ENCODE measurements at regions not wholly inside any gene's neighbourhood (a gene's known extent, or its start where the extent isn't known, plus 50 kb on each side); places are given as distances from the start of the nearest gene placed in this dataset.
"Not testable (repeated sequence)": the region's sequence is repeated elsewhere in the genome, so short reads cannot be mapped to it uniquely, and the experiment has no call there.

DNA sequence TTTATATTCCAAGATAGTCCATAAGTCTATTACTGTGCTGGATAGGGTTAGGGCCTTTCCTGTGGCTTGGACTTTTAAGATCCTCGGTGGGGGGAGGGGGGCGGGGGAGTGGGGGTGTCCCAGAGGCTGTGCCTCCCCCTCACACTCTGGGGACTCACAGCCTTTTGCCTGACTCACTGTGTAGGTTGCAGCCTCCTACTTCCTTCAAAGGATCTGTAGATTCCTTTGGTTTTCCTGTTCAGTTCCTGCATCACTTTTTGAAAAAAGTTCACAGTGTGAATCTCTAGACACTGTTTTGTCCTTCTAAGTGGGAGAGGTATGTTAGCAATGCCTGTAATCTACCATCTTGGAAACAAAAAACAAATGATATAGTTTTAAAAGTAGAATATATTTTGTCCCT lies 999.9 kb downstream of the GLUD2 start:
- no peak for DNase-seq

DNA sequence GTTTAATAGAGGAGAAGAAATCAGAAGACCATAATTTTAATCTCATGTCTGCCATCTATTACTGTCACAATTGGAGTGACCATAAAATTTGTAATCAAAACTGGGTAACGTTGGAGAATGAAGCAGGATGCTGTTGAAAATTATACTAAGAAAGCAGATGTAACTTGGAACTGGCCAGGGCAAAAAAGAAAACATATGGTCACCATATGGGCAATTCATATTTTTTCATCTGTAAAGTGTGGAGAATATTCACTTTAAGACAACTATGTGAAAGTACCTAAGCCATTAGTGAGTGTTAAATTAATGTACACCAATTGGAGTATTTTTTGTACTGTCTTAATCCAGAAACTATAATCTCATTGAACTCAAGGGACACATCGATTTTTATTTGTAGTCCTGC lies 1008.0 kb downstream of the GLUD2 start:
- no peak for DNase-seq

DNA sequence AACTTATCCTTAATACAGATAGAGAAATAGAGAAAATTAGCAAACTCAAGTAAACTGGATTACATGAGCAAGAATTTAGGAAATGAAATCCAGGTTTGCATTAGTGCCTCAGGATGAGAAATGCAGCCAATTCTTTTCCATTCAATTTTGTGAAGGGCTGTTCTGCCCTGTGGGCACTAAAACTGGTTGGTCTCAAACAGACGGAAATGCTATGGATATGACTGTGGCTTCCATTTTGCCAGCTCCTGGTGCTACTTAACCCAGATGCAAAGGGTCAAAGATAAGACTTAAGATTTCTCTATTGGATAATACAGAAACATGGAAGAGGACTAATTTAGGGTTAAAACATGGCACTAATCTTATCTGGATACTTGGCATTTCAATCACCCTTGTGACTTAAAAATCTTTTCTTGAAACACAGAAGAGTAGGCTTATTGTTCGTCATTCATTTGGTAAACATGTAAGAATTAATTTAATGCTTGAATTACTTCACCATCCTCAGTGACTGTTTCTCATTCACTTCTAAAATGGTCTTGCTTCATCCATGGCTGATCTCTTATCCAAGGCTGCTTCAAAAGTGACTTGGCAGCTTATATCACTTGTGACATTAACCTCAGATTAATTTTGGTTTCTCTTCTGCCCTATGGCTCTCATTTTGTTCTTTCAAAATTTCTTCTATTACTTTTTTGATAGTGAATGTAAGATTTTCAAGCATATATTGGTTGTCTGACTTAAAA lies 1008.7 kb downstream of the GLUD2 start:
- no peak for DNase-seq

DNA sequence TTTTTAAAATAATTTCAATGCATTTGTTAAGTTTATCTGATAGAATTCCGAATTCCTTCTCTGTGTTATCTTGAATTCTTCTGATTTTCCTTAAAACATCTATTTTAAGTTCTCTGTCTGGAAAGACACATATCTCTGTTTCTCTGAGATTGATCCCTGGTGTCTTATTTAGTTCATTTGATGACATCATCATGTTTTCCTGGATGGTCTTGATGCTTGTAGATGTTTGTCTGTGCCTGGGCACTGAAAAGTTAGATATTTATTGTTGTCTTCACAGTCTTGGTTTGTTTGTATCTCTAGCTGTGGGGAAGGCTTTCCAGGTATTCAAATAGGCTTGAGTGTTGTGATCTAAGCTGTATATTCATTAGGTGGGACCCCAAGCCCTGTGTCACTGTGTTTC lies 1028.8 kb downstream of the GLUD2 start:
- DNase-seq: no peak

DNA sequence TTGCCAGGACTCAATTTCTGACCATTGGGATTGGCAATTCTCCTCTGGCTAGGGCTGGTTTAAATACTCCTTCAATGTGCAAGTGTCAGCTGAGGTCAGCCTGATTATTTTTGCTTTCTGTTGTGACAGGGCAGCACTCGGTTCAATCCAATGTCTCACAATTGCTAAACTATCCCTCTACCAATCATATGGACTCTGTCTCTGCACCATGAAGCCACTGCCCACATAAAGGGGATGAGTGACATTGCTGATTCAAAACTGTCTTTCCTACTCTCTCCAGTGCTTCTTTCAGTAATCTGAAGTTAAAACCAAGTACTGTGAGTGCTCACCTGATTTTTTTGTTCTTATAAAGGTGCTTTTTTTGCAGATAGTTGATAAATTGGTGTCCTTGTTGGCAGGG lies 1030.7 kb downstream of the GLUD2 start:
- no peak for DNase-seq

DNA sequence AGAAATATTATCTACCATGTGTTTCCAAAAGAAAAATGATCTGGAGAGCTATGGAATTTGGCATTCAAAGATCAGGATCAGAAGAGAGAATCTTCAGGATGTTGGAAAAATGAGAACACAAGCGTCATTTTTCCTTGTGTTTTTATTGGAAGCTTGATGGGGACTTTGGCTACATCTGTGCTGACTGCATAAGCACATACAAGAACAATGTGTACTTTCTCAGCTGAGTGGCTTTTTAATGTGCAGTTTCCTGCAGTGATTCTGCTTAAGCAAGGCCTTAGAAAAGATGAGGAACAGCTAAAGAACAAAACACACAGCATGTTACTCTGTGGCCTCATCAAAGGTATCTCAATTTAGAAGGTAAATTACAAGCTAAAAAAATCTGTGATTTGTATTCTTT lies 1039.9 kb downstream of the GLUD2 start:
- DNase-seq: peak; percentile 4

DNA sequence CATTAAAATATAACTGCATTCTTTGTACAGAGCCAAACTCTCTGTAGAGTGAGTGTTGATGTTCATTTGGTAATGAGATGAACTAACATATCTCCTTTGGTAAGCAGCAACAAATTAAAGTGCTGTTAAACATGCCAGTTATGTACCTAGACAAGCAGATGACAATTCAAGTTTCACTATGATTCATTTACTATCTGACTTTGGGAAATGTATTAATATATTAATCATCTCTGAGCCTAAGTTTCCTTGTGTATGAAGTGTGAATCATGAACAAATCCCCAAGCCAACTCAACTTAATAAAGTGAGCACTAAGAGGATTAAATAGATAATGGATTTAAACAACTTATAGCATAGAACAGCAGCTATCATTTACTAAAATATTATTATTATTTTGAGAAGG lies 1044.2 kb downstream of the GLUD2 start:
- no peak for DNase-seq

DNA sequence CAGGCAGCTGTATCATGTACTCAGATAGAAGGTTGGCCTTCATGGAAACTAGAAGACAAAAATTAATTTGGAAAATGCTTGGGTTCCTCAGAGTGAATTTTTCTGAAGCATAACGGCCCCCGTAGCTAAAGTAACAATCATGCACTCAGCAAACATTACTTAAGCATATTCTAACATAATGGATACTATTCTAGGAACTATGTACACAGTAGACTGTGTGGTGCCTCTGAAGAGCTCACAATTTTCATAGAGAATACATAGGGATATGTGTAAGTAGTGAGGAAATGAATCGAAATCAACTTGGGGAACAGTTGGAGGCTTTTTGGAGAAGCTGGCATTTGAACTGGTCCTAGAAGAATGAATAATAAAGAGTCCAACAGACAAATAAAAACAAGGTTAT lies 1045.0 kb downstream of the GLUD2 start:
- no peak for DNase-seq

DNA sequence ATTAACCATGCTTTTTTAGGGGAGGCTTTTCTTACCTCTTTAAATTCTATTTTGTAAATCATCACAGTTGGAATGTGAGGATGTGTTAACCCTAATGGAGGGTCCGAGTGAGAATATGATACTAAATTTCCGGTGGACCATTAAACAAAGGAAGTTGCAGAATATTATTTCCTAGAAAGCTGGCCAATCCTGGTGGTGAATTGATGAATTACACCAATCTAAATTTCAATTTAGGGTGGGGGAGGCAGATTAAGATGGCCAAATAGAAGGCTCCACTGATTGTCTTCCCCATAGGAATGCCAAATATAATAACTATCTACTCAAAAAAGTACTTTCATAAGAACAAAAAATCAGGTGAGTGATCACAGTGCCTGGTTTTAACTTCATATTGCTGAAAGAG lies 1045.6 kb downstream of the GLUD2 start:
- DNase-seq: no peak

DNA sequence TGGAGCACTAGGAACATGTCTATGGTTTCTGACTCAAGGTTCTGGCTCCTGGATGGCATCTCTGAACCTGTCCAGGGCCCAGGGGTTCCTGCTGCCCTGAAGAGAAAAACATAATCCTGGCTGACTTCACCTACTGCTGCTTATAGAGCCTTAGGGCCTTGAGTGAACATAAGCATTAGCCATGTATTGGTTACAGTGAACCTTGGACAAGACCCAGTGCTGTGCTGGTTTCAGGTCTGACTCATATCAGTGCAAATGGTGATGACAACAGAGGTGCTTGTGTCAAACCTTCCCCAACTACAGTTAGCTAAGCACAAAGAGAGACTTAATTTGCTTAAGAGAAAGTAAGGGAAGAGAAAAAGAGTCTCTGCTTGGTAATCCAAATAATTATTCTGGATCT lies 1047.2 kb downstream of the GLUD2 start:
- no peak for DNase-seq

DNA sequence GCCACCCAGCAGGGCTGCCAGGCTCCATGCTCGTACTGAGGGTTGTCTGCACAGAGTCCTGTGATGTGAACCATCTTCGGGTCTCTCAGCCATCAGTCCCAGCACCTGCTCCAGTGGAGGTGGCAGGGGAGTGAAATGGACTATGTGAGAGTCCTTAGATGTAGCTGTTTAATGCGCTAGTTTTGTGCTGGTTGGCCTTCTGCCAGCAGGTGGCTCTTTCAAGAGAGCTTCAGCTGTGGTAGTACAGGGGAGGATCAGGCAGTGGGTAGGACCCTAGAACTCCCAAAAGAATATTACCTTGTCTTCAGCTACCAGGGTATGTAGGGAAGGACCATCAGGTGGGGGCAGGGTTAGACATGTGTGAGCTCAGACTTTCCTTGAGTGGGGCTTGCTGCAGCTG lies 1066.0 kb downstream of the GLUD2 start:
- DNase-seq: no peak

DNA sequence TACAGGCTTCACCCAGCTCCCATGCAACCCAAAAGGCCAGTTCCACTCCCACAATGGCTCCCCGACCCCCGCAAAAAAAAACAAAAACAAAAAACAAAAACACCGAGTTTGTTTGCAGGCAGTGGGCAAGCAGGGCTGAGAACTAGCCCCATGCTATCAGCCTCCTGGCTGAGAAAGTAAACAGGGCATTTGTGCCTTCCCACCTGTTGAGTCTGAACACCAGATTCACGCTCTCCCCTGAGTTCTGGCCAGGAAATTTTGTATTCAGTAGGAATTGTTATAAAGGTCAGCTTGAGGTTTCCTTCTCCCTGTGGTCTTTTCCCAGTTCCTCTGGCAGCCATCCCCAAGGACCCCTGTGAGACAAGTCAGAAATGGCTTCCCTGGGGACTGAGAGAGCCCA lies 1066.5 kb downstream of the GLUD2 start:
- DNase-seq: no peak

DNA sequence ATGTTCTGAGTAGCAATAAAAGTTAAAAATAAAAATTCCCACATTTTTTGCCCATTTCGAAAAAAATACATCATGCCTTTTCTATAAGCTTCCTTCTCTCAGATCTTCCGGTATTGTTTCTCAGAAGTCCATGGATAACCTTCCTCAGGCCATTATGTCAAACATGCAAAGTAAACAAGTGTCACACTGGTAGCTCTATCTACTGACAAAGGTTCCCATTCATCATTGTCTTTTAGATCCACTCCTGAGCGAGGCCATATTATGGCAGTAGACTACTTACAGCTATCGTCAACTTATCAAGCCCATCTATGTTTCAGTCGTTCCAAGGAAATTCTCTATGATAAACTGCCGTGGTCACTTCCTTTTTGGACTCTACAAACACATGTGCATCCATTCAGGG lies 1068.2 kb downstream of the GLUD2 start:
- DNase-seq: no peak

DNA sequence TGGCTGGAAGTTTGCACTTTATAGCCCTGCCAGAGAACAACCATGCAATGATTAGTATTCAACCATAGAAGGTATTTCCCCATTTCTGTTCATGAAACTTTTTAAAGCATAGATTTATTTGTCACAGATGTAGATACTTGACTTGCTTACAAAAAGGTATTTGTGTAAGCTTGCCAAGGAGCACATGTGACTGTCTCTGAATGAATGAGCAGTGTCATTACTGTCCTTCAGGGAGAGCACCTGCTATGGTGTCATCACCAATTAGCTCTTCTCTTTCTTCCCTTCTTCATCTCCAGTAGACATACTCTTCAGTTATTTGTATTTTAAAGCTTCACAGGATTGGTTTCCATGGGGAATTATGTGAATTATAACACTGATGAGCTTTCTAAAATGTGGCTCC lies 1064.7 kb upstream of the GRIA3 start:
- DNase-seq: no peak

DNA sequence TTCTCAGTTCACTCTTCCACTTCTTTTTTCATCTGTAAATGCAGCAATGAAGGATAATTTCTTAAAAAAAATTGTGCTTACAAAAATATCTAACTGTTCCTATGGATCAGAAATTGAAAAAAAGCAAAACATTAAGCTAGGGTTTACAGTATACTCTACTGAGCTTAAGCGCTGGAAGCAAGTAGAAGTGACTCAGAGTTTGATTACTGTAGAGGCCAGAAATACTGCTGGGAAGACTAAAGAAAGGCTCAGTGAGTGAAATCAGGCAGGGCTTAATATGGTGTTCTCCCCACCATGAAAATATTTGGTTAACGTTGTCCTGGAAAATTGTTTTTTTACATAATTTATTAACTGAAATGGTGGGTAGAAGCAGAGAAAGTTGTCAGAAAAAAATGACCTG lies 1061.8 kb upstream of the GRIA3 start:
- no peak for DNase-seq

DNA sequence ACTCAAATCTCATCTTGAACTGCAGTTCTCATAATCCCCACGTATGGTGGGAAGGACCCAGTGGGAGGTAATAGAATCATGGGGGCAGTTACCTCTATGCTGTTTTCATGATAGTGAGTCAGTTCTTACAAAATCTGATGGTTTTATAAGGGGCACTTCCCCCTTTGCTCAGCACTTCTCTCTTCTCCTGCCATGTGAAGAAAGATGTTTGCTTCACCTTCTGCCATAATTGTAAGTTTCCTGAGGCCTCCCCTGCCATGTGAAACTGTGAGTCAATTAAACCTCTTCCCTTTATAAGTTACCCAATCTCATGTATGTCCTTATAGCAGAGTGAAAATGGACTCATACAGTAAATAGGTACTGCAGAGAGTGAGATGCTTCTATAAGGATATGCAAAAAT lies 1050.6 kb upstream of the GRIA3 start:
- no peak for DNase-seq

DNA sequence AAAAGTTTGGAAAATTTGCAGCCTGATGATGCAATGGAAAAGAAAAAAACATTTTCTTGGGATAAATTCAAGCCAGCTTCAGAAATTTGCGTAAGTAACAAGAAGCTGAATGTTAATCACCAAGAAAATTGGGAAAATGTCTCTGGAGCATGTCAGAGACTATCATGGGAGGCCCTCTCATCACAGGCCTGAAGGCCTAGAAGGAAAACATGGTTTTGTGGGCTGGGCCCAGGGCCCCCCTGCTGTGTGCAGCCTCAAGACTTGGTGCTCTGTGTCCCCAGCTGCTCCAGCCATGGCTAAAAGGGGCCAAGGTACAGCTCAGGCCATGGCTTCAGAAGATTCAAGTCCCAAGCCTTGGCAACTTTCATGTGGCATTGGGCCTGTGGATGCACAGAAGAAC lies 1049.8 kb upstream of the GRIA3 start:
- no peak for DNase-seq

DNA sequence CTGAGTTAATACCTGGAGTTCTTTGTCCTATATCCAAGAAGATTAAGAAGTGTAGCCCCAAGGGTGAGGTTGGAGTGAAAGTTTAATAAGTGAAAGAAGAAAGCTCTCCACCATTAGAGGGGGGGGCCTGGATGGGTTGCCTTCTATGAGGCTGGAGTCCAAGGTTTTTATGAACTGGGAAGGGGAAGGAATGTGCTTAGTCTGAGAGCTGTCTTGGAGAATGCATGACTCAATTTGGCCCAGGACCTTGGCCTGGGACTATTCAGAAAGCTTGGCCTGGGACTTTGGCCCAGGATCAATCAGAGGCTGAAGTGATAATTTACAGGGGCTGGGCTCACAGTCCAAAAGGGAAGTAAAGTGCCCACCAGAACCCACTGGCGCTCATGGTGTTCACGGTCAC lies 1049.0 kb upstream of the GRIA3 start:
- DNase-seq: no peak

DNA sequence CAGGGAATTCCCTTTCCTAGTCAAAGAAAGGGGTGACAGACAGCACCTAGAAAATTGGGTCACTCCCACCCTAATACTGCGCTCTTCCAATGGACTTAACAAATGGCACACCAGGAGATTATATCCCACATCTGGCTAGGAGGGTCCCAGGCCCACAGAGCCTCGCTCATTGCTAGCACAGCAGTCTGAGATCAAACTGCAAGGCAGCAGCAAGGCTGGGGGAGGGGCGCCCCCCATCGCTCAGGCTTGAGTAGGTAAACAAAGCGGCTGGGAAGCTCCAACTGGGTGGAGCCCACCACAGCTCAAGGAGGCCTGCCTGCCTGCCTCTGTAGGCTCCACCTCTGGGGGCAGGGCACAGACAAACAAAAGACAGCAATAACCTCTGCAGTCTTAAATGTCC lies 1043.9 kb upstream of the GRIA3 start:
- DNase-seq: not testable (repeated sequence)

DNA sequence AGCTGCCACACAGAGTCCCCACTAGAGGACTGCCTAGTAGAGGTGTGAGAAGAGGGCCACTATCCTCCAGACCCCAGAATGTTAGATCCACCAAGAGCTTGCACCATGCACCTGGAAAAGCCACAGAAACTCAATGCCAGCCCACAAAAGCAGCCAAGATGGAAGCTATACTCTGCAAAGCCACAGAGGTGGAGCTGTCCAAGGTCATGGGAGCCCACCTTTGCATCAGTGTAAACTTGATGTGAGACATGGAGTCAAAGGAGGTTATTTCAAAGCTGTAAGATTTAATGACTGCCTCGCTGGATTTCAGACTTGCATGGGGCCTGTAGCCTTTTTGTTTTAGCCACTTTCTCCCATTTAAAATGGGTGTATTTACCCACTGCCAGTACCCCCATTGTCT lies 1030.1 kb upstream of the GRIA3 start:
- DNase-seq: no peak

DNA sequence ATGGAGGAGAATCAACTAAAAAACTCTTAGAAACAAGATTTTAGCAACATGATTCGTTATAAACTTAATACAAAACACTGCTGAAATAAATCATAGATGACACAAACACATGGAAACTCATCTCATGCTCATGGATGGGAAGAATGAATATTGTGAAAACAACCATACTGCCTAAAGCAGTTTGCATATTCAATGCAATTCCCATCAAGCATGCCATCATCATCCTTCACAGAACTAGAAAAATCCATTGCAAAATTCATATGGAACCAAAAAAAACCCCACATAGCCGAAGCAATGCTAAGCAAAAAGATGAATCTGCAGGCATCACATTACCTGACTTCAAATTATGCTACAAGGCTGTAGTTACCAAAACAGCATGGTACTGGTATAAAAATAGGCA lies 1015.8 kb upstream of the GRIA3 start:
- no peak for DNase-seq

DNA sequence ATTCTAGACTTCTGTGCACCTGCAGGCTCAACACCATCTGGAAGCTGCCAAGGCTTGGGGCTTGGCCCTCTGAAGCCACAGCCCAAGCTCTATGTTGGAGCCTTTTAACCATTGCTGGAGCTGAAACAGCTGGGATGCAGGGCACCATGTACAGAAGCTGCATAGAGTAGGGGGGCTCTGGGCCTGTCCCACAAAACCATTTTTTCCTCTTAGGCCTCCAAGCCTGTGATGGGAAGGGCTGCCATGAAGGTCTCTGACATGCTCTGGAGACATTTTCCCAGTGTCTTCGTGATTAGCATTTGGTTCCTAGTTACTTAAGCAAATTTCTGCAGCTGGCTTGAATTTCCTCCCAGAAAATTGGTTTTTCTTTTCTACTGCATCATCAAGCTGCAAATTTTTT lies 999.3 kb upstream of the GRIA3 start:
- DNase-seq: no peak

DNA sequence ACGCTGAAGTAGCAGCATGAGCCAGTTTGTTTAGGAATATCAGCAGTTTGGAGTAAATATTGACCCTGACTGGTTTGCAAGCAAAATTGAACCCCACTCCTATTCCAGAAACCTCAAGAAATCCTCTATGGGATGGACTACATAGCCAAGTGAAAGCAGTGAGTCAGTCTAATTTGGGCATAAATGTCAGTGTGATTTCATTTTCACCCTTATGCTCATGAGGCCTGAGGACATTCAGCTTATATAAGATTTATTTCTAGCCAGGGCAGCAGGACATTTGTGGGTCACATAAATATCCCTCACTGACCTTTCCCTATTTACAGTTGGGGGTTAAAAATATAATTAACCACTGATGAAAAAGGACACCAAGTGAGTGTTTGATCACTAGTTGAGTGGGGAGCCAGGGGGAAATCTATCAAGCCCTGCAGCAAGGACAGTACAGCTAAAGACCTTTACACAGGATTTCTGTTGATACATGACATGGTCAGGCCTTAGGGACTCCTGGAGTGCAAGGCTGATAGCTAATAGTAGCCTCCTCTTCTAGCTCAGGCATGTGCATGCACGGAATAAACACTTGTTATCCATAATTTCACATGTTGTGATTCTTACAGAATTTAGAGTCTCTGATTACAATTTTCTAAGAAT lies 996.9 kb upstream of the GRIA3 start:
- DNase-seq: no peak

DNA sequence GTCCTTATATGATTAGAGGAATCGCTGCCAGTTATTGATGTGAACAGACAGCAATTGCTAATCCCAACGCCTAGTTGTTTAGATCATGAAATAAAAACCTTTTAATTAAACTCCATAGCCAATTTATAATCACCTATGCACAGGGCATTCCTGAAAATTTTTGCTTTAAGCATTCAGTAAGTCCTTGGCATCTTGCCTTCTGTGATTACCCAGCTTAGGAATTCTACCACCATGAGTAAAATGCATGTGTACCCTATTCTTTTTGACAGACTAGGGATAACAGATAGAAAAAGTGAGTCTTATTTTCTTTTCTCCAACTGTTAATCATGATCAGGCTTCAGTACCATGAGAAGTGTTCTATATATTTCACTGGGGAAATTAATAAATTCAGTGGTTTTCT lies 995.3 kb upstream of the GRIA3 start:
- no peak for DNase-seq

Data from renal pelvis (tissue), 1 donor.